ENCODE measurements at regions not wholly inside any gene's neighbourhood (a gene's known extent, or its start where the extent isn't known, plus 50 kb on each side); places are given as distances from the start of the nearest gene placed in this dataset.

DNA sequence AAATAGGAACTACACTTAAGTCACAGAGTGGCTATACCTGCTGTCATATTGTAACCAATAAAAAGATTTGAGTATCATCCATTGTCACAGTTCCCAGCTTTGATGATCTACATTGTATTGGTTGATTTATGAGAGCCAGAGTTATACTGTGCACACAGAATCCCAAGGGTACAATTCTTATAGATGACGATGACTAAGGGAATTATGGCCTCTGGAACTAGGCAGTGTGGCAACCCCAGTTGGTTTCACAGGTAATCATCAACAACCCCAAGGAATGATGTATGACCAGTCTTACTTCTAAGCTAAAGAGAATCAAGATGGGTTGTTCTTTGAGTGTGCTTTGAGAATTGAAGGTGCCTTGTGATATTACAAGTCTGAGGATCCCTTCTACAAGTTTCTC is 217.3 kb downstream of the ETAA1 start:
- DNase-seq (ENCODE audit: low read depth, low spot score) (no peak), ATAC-seq (no peak)
- H3K79me2 ChIP-seq (ENCODE audit: insufficient read depth, low read length), result no peaks in the 10 kb centered on the region
- ChIA-PET POLR2A (no interaction called here), CTCF (no interaction called here), RAD21 (ENCODE audit: low non-redundant PET in 1 of 2, low total read pairs in 2 of 2, uncharacterized antibody in 2 of 2, unreplicated experiment in 2 of 2) (no interaction called here)
- no peak for TF ChIP-seq CEBPB (IDR thresholded peaks at IDR 0.05; ENCODE audit: low read depth)
- no peak for TF ChIP-seq FOSL1 (IDR thresholded peaks at IDR 0.05; ENCODE audit: low read depth)
- no peak for TF ChIP-seq RAD21 (IDR thresholded peaks at IDR 0.05; ENCODE audit: low read depth)
- TF ChIP-seq JUND (IDR thresholded peaks at IDR 0.05), result no peak
- no peak for TF ChIP-seq ZNF274 (IDR thresholded peaks at IDR 0.05; ENCODE audit: low read depth, low read length)
- TF ChIP-seq EGR1 (IDR thresholded peaks at IDR 0.05; ENCODE audit: low read depth), result no peak
- TF ChIP-seq ZFX (IDR thresholded peaks at IDR 0.05), result no peak
- TF ChIP-seq POLR2A (IDR thresholded peaks at IDR 0.05; ENCODE audit: borderline replicate concordance, extremely low read depth, insufficient read depth, insufficient read length), result no peak
- no peak for TF ChIP-seq POLR2AphosphoS5 (IDR thresholded peaks at IDR 0.05; ENCODE audit: low read depth, low read length)
- TF ChIP-seq CBX3 (IDR thresholded peaks at IDR 0.05; ENCODE audit: low read depth), result no peak
- no peak for TF ChIP-seq EZH2 (IDR thresholded peaks at IDR 0.05)
- TF ChIP-seq YY1 (IDR thresholded peaks at IDR 0.05; ENCODE audit: extremely low read depth, insufficient replicate concordance, low read depth, low read length), result no peak
- TF ChIP-seq, protein P1, sequence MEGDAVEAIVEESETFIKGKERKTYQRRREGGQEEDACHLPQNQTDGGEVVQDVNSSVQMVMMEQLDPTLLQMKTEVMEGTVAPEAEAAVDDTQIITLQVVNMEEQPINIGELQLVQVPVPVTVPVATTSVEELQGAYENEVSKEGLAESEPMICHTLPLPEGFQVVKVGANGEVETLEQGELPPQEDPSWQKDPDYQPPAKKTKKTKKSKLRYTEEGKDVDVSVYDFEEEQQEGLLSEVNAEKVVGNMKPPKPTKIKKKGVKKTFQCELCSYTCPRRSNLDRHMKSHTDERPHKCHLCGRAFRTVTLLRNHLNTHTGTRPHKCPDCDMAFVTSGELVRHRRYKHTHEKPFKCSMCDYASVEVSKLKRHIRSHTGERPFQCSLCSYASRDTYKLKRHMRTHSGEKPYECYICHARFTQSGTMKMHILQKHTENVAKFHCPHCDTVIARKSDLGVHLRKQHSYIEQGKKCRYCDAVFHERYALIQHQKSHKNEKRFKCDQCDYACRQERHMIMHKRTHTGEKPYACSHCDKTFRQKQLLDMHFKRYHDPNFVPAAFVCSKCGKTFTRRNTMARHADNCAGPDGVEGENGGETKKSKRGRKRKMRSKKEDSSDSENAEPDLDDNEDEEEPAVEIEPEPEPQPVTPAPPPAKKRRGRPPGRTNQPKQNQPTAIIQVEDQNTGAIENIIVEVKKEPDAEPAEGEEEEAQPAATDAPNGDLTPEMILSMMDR (IDR thresholded peaks at IDR 0.05 in 2 of 3, conservative IDR thresholded peaks at IDR 0.05 in 1 of 3; ENCODE audit: borderline replicate concordance in 1 of 3, insufficient read depth in 1 of 3, low read depth in 2 of 3, low read length in 2 of 3), result no peak
- TF ChIP-seq, protein P2, sequence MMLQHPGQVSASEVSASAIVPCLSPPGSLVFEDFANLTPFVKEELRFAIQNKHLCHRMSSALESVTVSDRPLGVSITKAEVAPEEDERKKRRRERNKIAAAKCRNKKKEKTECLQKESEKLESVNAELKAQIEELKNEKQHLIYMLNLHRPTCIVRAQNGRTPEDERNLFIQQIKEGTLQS (IDR thresholded peaks at IDR 0.05), result no peak
- TF ChIP-seq SIN3A (IDR thresholded peaks at IDR 0.05; ENCODE audit: low read depth), result no peak
- TF ChIP-seq TCF7L2 (IDR thresholded peaks at IDR 0.05; ENCODE audit: borderline replicate concordance, extremely low read depth, insufficient read depth, insufficient read length), result no peak
- intact Hi-C loops (cut with micrococcal nuclease), result no loop called here
- no peak overlapping the region for H3K27ac ChIP-seq (ENCODE audit: low read depth, low read length)
- no peak overlapping the region for H2AFZ ChIP-seq (ENCODE audit: low read depth, low read length, poor library complexity, severe bottlenecking)
- H3K27me3 ChIP-seq (ENCODE audit: insufficient read depth, low read length), result no peaks in the 10 kb centered on the region
- H3K4me2 ChIP-seq (ENCODE audit: low read length), result no peak overlapping the region
- H3K9me2 ChIP-seq (ENCODE audit: insufficient read depth), result no peaks in the 10 kb centered on the region
- no TSS peak for BruUV-seq (replicated peaks)
- H3K9ac ChIP-seq (ENCODE audit: low read length), result no peak overlapping the region
- no peaks in the 10 kb centered on the region for H4K20me1 ChIP-seq (ENCODE audit: insufficient read depth)
- no peaks in the 10 kb centered on the region for H3K36me3 ChIP-seq (ENCODE audit: control insufficient read depth in 1 of 2, insufficient read depth in 2 of 2, low read length in 2 of 2)
- H3K9me3 ChIP-seq (ENCODE audit: control insufficient read depth in 1 of 2, insufficient read depth in 1 of 2, low read depth in 1 of 2, low read length in 2 of 2), result no peaks in the 10 kb centered on the region
- H3K4me1 ChIP-seq (ENCODE audit: control insufficient read depth in 1 of 2, insufficient read depth in 2 of 2, low read length in 2 of 2), result no peaks in the 10 kb centered on the region
- H3K4me3 ChIP-seq (replicated peaks in 1 of 2; ENCODE audit: low read depth in 1 of 2, low read length in 2 of 2), result no peak overlapping the region

All from HCT116 (cell line).